Neural cell (in vitro differentiated cells): ENCODE measurements at regions not wholly inside any gene's neighbourhood (a gene's known extent, or its start where the extent isn't known, plus 50 kb on each side); places are given as distances from the start of the nearest gene placed in this dataset.

Source experiments
- H2AFZ ChIP-seq: fragments of 200-600, 300-800 bp; sonication (generic), shearing (Covaris generic); 2 replicates; pipeline ENCODE4 v1.6.0; 2014; ENCODE audit warnings: low read depth, mild to moderate bottlenecking, antibody characterized with exemption, low read length, moderate library complexity
- H3F3A ChIP-seq: fragments of 200-600 bp; shearing (Covaris generic); 2 replicates; pipeline ENCODE4 v1.6.1; 2016; ENCODE audit warnings: mild to moderate bottlenecking, moderate library complexity, mixed read lengths, antibody characterized with exemption, low read length; ENCODE audit not compliant: insufficient read depth, poor library complexity, severe bottlenecking
- H3K27ac ChIP-seq: fragments of 200-600, 300-800 bp; sonication (generic), shearing (Covaris generic); 2 replicates; pipeline ENCODE4 v1.5.1; 2014; ENCODE audit warnings: mild to moderate bottlenecking, low read length, moderate library complexity
- H3K27me3 ChIP-seq: fragments of 300-800, 200-600 bp; sonication (generic), shearing (Covaris generic); 2 replicates; pipeline ENCODE4 v1.6.0; 2014; ENCODE audit warnings: mild to moderate bottlenecking, low read depth, low read length, moderate library complexity; ENCODE audit not compliant: insufficient read depth
- H3K36me3 ChIP-seq: fragments of 300-800, 200-600 bp; sonication (generic), shearing (Covaris generic); 2 replicates; pipeline ENCODE4 v1.5.1; 2014; ENCODE audit warnings: mild to moderate bottlenecking, antibody characterized with exemption, low read length, moderate library complexity; ENCODE audit not compliant: insufficient read depth
- H3K4me2 ChIP-seq: fragments of 300-800, 200-600 bp; sonication (generic), shearing (Covaris generic); 2 replicates; pipeline ENCODE4 v1.6.0; 2014; ENCODE audit warnings: mild to moderate bottlenecking, low read length
- H3K4me3 ChIP-seq: fragments of 300-800, 200-600 bp; sonication (generic), shearing (Covaris generic); 2 replicates; pipeline ENCODE4 v1.5.1; 2014; ENCODE audit warnings: mild to moderate bottlenecking, low read length, moderate library complexity
- H3K79me2 ChIP-seq: fragments of 200-600 bp; shearing (Covaris generic); replicated peaks from 2 replicates; pipeline ENCODE4 v1.6.0; 2014; ENCODE audit warnings: mild to moderate bottlenecking, low read length, moderate library complexity; ENCODE audit not compliant: insufficient read depth
- H3K9ac ChIP-seq: fragments of 300-800, 200-600 bp; sonication (generic), shearing (Covaris generic); 2 replicates; pipeline ENCODE4 v1.6.1; 2016; ENCODE audit warnings: mild to moderate bottlenecking, low read length, mixed read lengths
- H3K9me2 ChIP-seq: fragments of 200-600 bp; shearing (Covaris generic); 2 replicates; pipeline ENCODE4 v1.6.1; 2016; ENCODE audit warnings: mild to moderate bottlenecking, low read length, mixed read lengths; ENCODE audit not compliant: insufficient read depth
- H3K9me3 ChIP-seq: fragments of 200-600, 300-800 bp; sonication (generic), shearing (Covaris generic); 2 replicates; pipeline ENCODE4 v1.6.1; 2016; ENCODE audit warnings: mild to moderate bottlenecking, mixed run types, low read length, moderate library complexity, mixed read lengths
- H4K20me1 ChIP-seq: fragments of 200-600 bp; shearing (Covaris generic); 2 replicates; pipeline ENCODE4 v1.6.1; 2016; ENCODE audit warnings: mild to moderate bottlenecking, mixed run types; ENCODE audit not compliant: insufficient read depth
- EP300 ChIP-seq: fragments of 450-650 bp; conservative IDR thresholded peaks from 2 replicates; pipeline ENCODE4 v1.6.1; 2014; ENCODE audit warnings: antibody characterized with exemption, mild to moderate bottlenecking, moderate library complexity; ENCODE audit not compliant: poor library complexity, severe bottlenecking
- EZH2 ChIP-seq: fragments of 200-600, 300-800 bp; shearing (Covaris generic), sonication (generic); IDR thresholded peaks from 2 replicates; pipeline ENCODE4 v1.6.1; 2014; ENCODE audit warnings: antibody characterized with exemption, low read length, borderline replicate concordance, mild to moderate bottlenecking; ENCODE audit not compliant: insufficient read depth, poor library complexity, severe bottlenecking
- MXI1 ChIP-seq: fragments of 450-650 bp; conservative IDR thresholded peaks from 2 replicates; pipeline ENCODE4 v1.6.1; 2014; ENCODE audit warnings: antibody characterized with exemption, mild to moderate bottlenecking; ENCODE audit not compliant: poor library complexity, severe bottlenecking
- POLR2AphosphoS5 ChIP-seq: IDR thresholded peaks from 2 replicates; pipeline ENCODE4 v1.6.1; 2012
- RAD21 ChIP-seq: fragments of 450-650 bp; conservative IDR thresholded peaks from 2 replicates; pipeline ENCODE4 v1.6.1; 2014; ENCODE audit warnings: antibody characterized with exemption, mild to moderate bottlenecking, moderate library complexity
- SMC3 ChIP-seq: fragments of 450-650 bp; conservative IDR thresholded peaks from 2 replicates; pipeline ENCODE4 v1.6.1; 2014; ENCODE audit warnings: antibody characterized with exemption, mild to moderate bottlenecking, moderate library complexity; ENCODE audit not compliant: poor library complexity
- TAF1 ChIP-seq: IDR thresholded peaks from 2 replicates; pipeline ENCODE4 v1.6.1; 2012; ENCODE audit warnings: low read depth
- TF ChIP-seq, protein P1 (sequence below): IDR thresholded peaks from 2 replicates; pipeline ENCODE4 v1.6.1; 2012; ENCODE audit warnings: borderline replicate concordance
- TF ChIP-seq, protein P2 (sequence below): fragments of 450-650 bp; IDR thresholded peaks from 2 replicates; pipeline ENCODE4 v1.5.1; 2014; ENCODE audit warnings: antibody characterized with exemption, mild to moderate bottlenecking, moderate library complexity; ENCODE audit not compliant: poor library complexity, severe bottlenecking

DNA sequence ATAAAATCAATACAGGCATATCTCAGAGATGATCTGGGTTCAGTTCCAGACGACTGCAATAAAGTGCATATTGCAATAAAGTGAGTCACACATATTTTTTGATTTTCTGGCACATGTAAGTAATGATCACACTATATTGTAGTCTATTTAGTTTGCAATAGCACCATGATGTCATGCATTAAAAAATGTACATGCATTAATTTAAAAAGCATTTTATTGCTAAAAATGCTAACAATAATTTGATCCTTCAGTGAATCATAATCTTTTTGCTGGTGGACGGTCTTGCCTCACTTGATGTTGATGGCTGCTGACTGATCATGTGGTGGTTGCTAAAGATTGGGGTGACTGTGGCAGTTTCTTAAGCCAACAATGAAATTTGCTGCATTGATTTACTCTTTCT lies 511.1 kb downstream of the OTOL1 start:
- Histone ChIP-seq H4K20me1 (no peaks in the 10 kb centered on the region), H3F3A (no peaks in the 10 kb centered on the region), H2AFZ (no peak overlapping the region), H3K79me2 (no peaks in the 10 kb centered on the region), H3K9ac (no peak overlapping the region), H3K4me3 (no peak overlapping the region), H3K27ac (no peak overlapping the region), H3K9me3 (no peaks in the 10 kb centered on the region), H3K36me3 (no peaks in the 10 kb centered on the region), H3K27me3 (no peaks in the 10 kb centered on the region), H3K4me2 (no peak overlapping the region), H3K9me2 (no peaks in the 10 kb centered on the region)
- TF ChIP-seq, protein P1, sequence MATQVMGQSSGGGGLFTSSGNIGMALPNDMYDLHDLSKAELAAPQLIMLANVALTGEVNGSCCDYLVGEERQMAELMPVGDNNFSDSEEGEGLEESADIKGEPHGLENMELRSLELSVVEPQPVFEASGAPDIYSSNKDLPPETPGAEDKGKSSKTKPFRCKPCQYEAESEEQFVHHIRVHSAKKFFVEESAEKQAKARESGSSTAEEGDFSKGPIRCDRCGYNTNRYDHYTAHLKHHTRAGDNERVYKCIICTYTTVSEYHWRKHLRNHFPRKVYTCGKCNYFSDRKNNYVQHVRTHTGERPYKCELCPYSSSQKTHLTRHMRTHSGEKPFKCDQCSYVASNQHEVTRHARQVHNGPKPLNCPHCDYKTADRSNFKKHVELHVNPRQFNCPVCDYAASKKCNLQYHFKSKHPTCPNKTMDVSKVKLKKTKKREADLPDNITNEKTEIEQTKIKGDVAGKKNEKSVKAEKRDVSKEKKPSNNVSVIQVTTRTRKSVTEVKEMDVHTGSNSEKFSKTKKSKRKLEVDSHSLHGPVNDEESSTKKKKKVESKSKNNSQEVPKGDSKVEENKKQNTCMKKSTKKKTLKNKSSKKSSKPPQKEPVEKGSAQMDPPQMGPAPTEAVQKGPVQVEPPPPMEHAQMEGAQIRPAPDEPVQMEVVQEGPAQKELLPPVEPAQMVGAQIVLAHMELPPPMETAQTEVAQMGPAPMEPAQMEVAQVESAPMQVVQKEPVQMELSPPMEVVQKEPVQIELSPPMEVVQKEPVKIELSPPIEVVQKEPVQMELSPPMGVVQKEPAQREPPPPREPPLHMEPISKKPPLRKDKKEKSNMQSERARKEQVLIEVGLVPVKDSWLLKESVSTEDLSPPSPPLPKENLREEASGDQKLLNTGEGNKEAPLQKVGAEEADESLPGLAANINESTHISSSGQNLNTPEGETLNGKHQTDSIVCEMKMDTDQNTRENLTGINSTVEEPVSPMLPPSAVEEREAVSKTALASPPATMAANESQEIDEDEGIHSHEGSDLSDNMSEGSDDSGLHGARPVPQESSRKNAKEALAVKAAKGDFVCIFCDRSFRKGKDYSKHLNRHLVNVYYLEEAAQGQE: no peak
- TF ChIP-seq, protein P2, sequence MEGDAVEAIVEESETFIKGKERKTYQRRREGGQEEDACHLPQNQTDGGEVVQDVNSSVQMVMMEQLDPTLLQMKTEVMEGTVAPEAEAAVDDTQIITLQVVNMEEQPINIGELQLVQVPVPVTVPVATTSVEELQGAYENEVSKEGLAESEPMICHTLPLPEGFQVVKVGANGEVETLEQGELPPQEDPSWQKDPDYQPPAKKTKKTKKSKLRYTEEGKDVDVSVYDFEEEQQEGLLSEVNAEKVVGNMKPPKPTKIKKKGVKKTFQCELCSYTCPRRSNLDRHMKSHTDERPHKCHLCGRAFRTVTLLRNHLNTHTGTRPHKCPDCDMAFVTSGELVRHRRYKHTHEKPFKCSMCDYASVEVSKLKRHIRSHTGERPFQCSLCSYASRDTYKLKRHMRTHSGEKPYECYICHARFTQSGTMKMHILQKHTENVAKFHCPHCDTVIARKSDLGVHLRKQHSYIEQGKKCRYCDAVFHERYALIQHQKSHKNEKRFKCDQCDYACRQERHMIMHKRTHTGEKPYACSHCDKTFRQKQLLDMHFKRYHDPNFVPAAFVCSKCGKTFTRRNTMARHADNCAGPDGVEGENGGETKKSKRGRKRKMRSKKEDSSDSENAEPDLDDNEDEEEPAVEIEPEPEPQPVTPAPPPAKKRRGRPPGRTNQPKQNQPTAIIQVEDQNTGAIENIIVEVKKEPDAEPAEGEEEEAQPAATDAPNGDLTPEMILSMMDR: no peak
- TF ChIP-seq SMC3 (no peak), EZH2 (no peak), MXI1 (no peak), EP300 (no peak), RAD21 (no peak), TAF1 (no peak), POLR2AphosphoS5 (no peak)

DNA sequence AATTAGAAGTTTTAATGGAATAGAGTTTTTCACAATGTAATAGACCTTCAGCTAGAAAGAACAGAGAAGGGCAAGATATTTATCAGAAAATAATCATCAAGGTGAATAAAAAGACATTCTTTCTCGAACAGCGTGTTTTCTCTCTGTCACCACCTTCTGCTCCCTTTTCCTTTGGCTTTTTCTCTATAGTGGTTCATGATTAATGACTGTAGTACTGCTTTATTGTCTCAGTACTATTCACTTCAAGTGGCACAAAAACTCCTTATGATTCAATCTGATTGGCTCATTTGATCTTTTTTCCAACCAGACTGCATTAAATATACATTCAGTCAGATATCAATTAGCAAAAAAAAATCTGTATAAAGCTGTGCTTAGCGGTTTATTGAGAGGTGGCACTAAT lies 516.0 kb downstream of the OTOL1 start:
- H3K4me2 ChIP-seq: no peak overlapping the region
- no peak overlapping the region for H2AFZ ChIP-seq
- H3K27me3 ChIP-seq: no peaks in the 10 kb centered on the region
- H4K20me1 ChIP-seq: no peaks in the 10 kb centered on the region
- H3K36me3 ChIP-seq: no peaks in the 10 kb centered on the region
- TF ChIP-seq EP300: no peak
- no peak for TF ChIP-seq TAF1
- no peak for TF ChIP-seq SMC3
- TF ChIP-seq, protein P2: no peak
- no peak for TF ChIP-seq EZH2
- TF ChIP-seq POLR2AphosphoS5: no peak
- no peak for TF ChIP-seq RAD21
- no peak for TF ChIP-seq MXI1
- TF ChIP-seq, protein P1: no peak
- no peaks in the 10 kb centered on the region for H3K9me3 ChIP-seq
- no peaks in the 10 kb centered on the region for H3K79me2 ChIP-seq
- H3F3A ChIP-seq: no peaks in the 10 kb centered on the region
- H3K4me3 ChIP-seq: no peak overlapping the region
- H3K9me2 ChIP-seq: no peaks in the 10 kb centered on the region
- no peak overlapping the region for H3K9ac ChIP-seq
- no peak overlapping the region for H3K27ac ChIP-seq
